Common myeloid progenitor, CD34-positive (primary cell): ENCODE measurements at regions not wholly inside any gene's neighbourhood (a gene's known extent, or its start where the extent isn't known, plus 50 kb on each side); places are given as distances from the start of the nearest gene placed in this dataset.

Experiments used
- CTCF ChIA-PET: fragments of 350-600 bp; sonication (Branson Sonifier 250); formaldehyde crosslinking; loops from one replicate; lab custom pipeline; 2021; ENCODE audit warnings: antibody characterized with exemption; lab: Charles Lee
- POLR2A ChIA-PET: fragments of 350-600 bp; sonication (Branson Sonifier 250); formaldehyde crosslinking; loops from one replicate; lab custom pipeline; 2021; ENCODE audit warnings: antibody characterized with exemption; lab: Charles Lee
- DNase-seq, 3 donors: peaks; one replicate each; pipeline versions ENCODE4 v3.0.0 to v3.0.0-alpha.2; 2013
- H3K27ac ChIP-seq, 2 experiments: 1 replicate in 1 of 2; 2 replicates in 1 of 2; pipeline ENCODE4 v1.7.0; 2013; ENCODE audit warnings: inconsistent platforms in 2 of 2, low read length in 2 of 2, mild to moderate bottlenecking in 2 of 2, low read depth in 1 of 2, moderate library complexity in 1 of 2; ENCODE audit not compliant: severe bottlenecking in 2 of 2, insufficient read depth in 1 of 2, poor library complexity in 1 of 2
- H3K27me3 ChIP-seq, 5 experiments: replicated peaks in 2 of 5; 1 replicate in 3 of 5; 2 replicates in 2 of 5; pipeline versions ENCODE4 v1.6.1 to v1.7.0; 2013; ENCODE audit warnings: low read length in 4 of 5, mild to moderate bottlenecking in 2 of 5, moderate library complexity in 2 of 5, inconsistent platforms in 1 of 5; ENCODE audit not compliant: insufficient read depth in 5 of 5, control insufficient read depth in 4 of 5
- H3K36me3 ChIP-seq, 4 experiments: 1 replicate in 2 of 4; 2 replicates in 2 of 4; pipeline versions ENCODE4 v1.6.1 to v1.7.0; 2013; ENCODE audit warnings: low read length in 3 of 4, control low read depth in 1 of 4, mild to moderate bottlenecking in 1 of 4; ENCODE audit not compliant: control insufficient read depth in 4 of 4, insufficient read depth in 4 of 4
- H3K4me1 ChIP-seq, 4 experiments: 1 replicate in 3 of 4; 2 replicates in 1 of 4; pipeline versions ENCODE4 v1.6.1 to v1.7.1; 2013; ENCODE audit warnings: low read length in 3 of 4, mild to moderate bottlenecking in 3 of 4, control low read depth in 1 of 4, inconsistent platforms in 1 of 4, moderate library complexity in 1 of 4; ENCODE audit not compliant: control insufficient read depth in 4 of 4, insufficient read depth in 4 of 4; ENCODE audit errors: control extremely low read depth in 1 of 4
- H3K4me3 ChIP-seq, 7 experiments: 1 replicate in 4 of 7; 2 replicates in 3 of 7; pipeline versions ENCODE4 v1.5.1 to v1.7.0; 2013; ENCODE audit warnings: mild to moderate bottlenecking in 7 of 7, low read length in 6 of 7, moderate library complexity in 6 of 7, inconsistent platforms in 2 of 7, low read depth in 2 of 7, control low read depth in 1 of 7; ENCODE audit not compliant: insufficient read depth in 4 of 7, control insufficient read depth in 1 of 7; ENCODE audit errors: extremely low read depth in 1 of 7
- H3K9me3 ChIP-seq, 5 experiments: 1 replicate in 4 of 5; 2 replicates in 1 of 5; pipeline versions ENCODE4 v1.6.1 to v1.7.1; 2013; ENCODE audit warnings: low read length in 4 of 5, mild to moderate bottlenecking in 2 of 5, inconsistent platforms in 1 of 5, low read depth in 1 of 5, moderate library complexity in 1 of 5; ENCODE audit not compliant: control insufficient read depth in 4 of 5, insufficient read depth in 2 of 5; ENCODE audit errors: control extremely low read depth in 1 of 5
- WGBS: methylation state at CpG from one replicate; pipeline ENCODE4 v1.1.5; 2013; ENCODE audit not compliant: insufficient coverage; 5-methylcytosine and 5-hydroxymethylcytosine counted together

DNA sequence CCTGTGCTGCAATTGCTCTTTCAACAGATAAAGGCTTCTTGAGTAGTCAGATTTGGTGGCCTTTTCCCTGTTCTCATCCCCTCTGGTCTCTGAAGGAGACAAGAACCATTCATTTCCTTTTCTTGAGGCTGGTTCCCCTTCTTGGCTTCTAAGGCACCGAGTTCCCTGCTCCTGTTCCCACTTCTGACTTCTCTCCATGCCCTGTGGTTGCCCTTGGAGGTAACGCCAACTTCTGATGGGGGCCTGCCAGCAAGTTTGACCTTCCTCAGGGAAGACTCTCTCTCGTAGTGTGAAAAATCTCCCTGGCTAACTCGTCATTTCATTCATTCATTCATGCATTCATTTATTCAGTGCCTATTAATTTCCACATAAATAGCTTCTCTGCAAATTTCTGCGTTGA is 302.4 kb upstream of the SOX11 start:
- ChIA-PET CTCF (no interaction called here), POLR2A (no interaction called here)
- H3K27ac ChIP-seq: no peak overlapping the region
- DNase-seq: no peak
- WGBS: 67% methylated on average over 5 of the region's 5 CpGs
- H3K9me3 ChIP-seq: no peaks in the 10 kb centered on the region
- H3K4me1 ChIP-seq: no peaks in the 10 kb centered on the region
- no peak overlapping the region for H3K4me3 ChIP-seq
- no peaks in the 10 kb centered on the region for H3K27me3 ChIP-seq
- H3K36me3 ChIP-seq: no peaks in the 10 kb centered on the region

GRCh38 chr2:5391362-5391761 is 300.8 kb upstream of the SOX11 start:
- H3K4me3 ChIP-seq: no peak overlapping the region
- no peaks in the 10 kb centered on the region for H3K36me3 ChIP-seq
- H3K27ac ChIP-seq: no peak overlapping the region
- CTCF ChIA-PET: no interaction called here
- WGBS: 83% methylated on average over 2 of the region's 5 CpGs
- H3K9me3 ChIP-seq: no peaks in the 10 kb centered on the region
- no peaks in the 10 kb centered on the region for H3K4me1 ChIP-seq
- POLR2A ChIA-PET: no interaction called here
- no peaks in the 10 kb centered on the region for H3K27me3 ChIP-seq
- DNase-seq: no peak

DNA sequence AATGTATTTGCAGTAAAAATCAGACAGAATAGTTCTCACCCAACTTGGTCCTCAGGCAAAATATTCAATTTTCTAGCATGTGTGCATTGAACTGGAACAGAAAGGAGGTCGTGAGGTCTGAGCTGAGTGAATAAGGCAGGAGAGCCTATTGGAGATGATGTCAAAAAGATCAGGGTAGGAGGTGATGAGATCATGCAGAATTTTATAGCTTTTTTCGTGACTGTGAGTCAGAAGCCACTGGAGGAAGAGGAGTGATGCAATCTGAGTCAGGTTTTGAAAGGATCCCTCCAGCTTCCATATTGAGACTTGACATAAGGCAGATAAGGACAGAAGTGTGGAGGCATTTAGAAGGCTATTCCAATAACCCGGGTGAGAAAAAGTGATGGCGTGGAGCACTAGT is 299.5 kb upstream of the SOX11 start:
- CTCF ChIA-PET: no interaction called here
- POLR2A ChIA-PET: no interaction called here
- Histone ChIP-seq H3K27me3 (no peaks in the 10 kb centered on the region), H3K4me1 (no peaks in the 10 kb centered on the region), H3K9me3 (no peaks in the 10 kb centered on the region), H3K36me3 (no peaks in the 10 kb centered on the region), H3K4me3 (no peak overlapping the region), H3K27ac (no peak overlapping the region)
- 83% methylated on average over 4 of the region's 4 CpGs for WGBS
- no peak for DNase-seq

GRCh38 chr2:5393474-5393873 is 298.7 kb upstream of the SOX11 start:
- POLR2A ChIA-PET: no interaction called here
- Histone ChIP-seq H3K4me1 (no peaks in the 10 kb centered on the region), H3K36me3 (no peaks in the 10 kb centered on the region), H3K27ac (no peak overlapping the region), H3K9me3 (no peaks in the 10 kb centered on the region), H3K27me3 (no peaks in the 10 kb centered on the region), H3K4me3 (no peak overlapping the region)
- DNase-seq: no peak
- WGBS: 0% methylated on average over 1 of the region's 2 CpGs
- CTCF ChIA-PET: no interaction called here

DNA sequence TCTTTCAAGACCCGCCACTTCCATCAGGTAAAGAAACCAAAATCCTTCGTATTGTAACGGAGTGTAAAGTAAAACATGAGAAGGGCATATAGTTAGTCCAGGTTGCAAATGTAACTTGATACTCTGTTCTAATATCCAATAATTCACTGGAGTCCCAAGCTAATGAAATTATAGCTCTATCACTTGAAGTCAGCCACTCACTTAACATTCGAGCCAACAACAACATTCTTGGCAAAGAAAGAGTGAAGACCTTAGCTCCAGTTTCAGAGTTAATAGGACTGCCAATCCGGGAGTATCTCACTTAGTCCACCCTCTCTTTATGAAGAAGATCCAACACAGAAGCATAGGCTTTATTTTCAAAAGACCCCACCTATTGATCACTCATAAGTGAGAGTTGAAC is 298.0 kb upstream of the SOX11 start:
- ChIA-PET CTCF (no interaction called here), POLR2A (no interaction called here)
- no peak overlapping the region for H3K27ac ChIP-seq
- no peaks in the 10 kb centered on the region for H3K27me3 ChIP-seq
- DNase-seq: no peak
- WGBS: 71% methylated on average over 1 of the region's 5 CpGs
- no peaks in the 10 kb centered on the region for H3K36me3 ChIP-seq
- H3K9me3 ChIP-seq: no peaks in the 10 kb centered on the region
- no peak overlapping the region for H3K4me3 ChIP-seq
- H3K4me1 ChIP-seq: no peaks in the 10 kb centered on the region

GRCh38 chr2:5401115-5401657 is 291.0 kb upstream of the SOX11 start:
- Histone ChIP-seq H3K27me3 (no peaks in the 10 kb centered on the region), H3K4me1 (no peaks in the 10 kb centered on the region), H3K27ac (no peak overlapping the region), H3K9me3 (no peaks in the 10 kb centered on the region), H3K36me3 (no peaks in the 10 kb centered on the region), H3K4me3 (no peak overlapping the region)
- 92% methylated on average over 7 of the region's 9 CpGs for WGBS
- CTCF ChIA-PET: interaction anchor here (0.6 kb wide), 1 partner anchor 1442 kb away, joined by 3 read pairs; no protein-coding TSS in a partner anchor
- no peak for DNase-seq
- POLR2A ChIA-PET: no interaction called here

DNA sequence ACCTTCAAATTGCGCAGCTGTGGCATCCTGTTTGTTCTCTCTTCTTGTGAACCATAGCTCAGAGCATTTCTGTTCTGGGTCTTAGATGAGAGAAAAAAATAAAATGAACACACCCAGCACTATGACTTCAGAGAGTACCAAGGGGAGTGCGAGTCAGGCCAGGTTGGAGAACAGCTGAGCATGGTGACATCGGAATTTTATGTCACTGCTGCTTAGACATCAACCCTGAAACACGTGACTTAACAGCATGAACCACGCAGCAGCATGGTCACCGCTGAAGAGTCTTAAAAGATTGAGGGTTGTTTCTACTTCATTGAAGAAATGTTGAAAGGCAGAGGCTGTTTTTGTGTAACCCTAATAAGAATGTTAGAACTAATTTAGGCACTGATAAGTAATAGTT is 288.8 kb upstream of the SOX11 start:
- no peaks in the 10 kb centered on the region for H3K36me3 ChIP-seq
- no peaks in the 10 kb centered on the region for H3K4me1 ChIP-seq
- H3K27ac ChIP-seq: no peak overlapping the region
- no peaks in the 10 kb centered on the region for H3K27me3 ChIP-seq
- ChIA-PET CTCF (no interaction called here), POLR2A (no interaction called here)
- no peak for DNase-seq
- 89% methylated on average over 5 of the region's 6 CpGs for WGBS
- H3K9me3 ChIP-seq: no peaks in the 10 kb centered on the region
- no peak overlapping the region for H3K4me3 ChIP-seq
